HEK293 (cell line): ENCODE measurements at regions not wholly inside any gene's neighbourhood (a gene's known extent, or its start where the extent isn't known, plus 50 kb on each side); places are given as distances from the start of the nearest gene placed in this dataset.

Experiments
- CTCF ChIP-seq: fragments of 450-650 bp; formaldehyde crosslinking; IDR thresholded peaks from 2 replicates; pipeline ENCODE4 v1.5.1; 2016; ENCODE audit warnings: missing biosample characterization, missing genetic modification characterization
- PRDM10 ChIP-seq: fragments of 450-650 bp; formaldehyde crosslinking; IDR thresholded peaks from 2 replicates; pipeline ENCODE4 v1.5.1; 2016; ENCODE audit warnings: missing biosample characterization, missing genetic modification characterization
- SETDB1 ChIP-seq: IDR thresholded peaks from one replicate; pipeline ENCODE4 v1.6.1; 2017; ENCODE audit warnings: mild to moderate bottlenecking, low read length, moderate library complexity, mixed read lengths; ENCODE audit not compliant: insufficient read length
- ZNF146 ChIP-seq: fragments of 450-650 bp; formaldehyde crosslinking; IDR thresholded peaks from 2 replicates; pipeline ENCODE4 v1.5.1; 2016; ENCODE audit warnings: missing biosample characterization, missing genetic modification characterization
- ZNF174 ChIP-seq: fragments of 450-650 bp; formaldehyde crosslinking; IDR thresholded peaks from 2 replicates; pipeline ENCODE4 v1.5.0; 2017; ENCODE audit warnings: missing biosample characterization, mild to moderate bottlenecking, missing genetic modification characterization
- ZNF24 ChIP-seq: fragments of 450-650 bp; formaldehyde crosslinking; IDR thresholded peaks from 2 replicates; pipeline ENCODE4 v1.5.1; 2016; ENCODE audit warnings: missing biosample characterization, missing genetic modification characterization
- ZNF274 ChIP-seq, 2 experiments: fragments of 200-500 bp in 1 of 2; fragments of 450-650 bp in 1 of 2; sonication (Bioruptor generic) in 1 of 2; formaldehyde crosslinking in 1 of 2; IDR thresholded peaks; 2 replicates each; pipeline versions ENCODE4 v1.5.1 to v1.6.1; 2014 to 2016; ENCODE audit warnings: borderline replicate concordance in 1 of 2, inconsistent platforms in 1 of 2, low read length in 1 of 2, missing biosample characterization in 1 of 2, missing genetic modification characterization in 1 of 2
- ZNF350 ChIP-seq: fragments of 450-650 bp; formaldehyde crosslinking; IDR thresholded peaks from 2 replicates; pipeline ENCODE4 v1.5.0; 2017; ENCODE audit warnings: missing biosample characterization, mild to moderate bottlenecking, missing genetic modification characterization
- ZNF510 ChIP-seq: fragments of 450-650 bp; formaldehyde crosslinking; IDR thresholded peaks from 2 replicates; pipeline ENCODE4 v1.5.1; 2018; ENCODE audit warnings: mild to moderate bottlenecking, missing genetic modification characterization, missing biosample characterization; ENCODE audit not compliant: insufficient replicate concordance
- ZNF558 ChIP-seq: fragments of 450-650 bp; formaldehyde crosslinking; IDR thresholded peaks from 2 replicates; pipeline ENCODE4 v1.5.1; 2016; ENCODE audit warnings: missing biosample characterization, missing genetic modification characterization
- ZNF677 ChIP-seq: fragments of 450-650 bp; IDR thresholded peaks from 2 replicates; pipeline ENCODE4 v1.5.0; 2018; ENCODE audit warnings: missing biosample characterization, mild to moderate bottlenecking, missing genetic modification characterization, moderate library complexity
- ZNF768 ChIP-seq: fragments of 450-650 bp; formaldehyde crosslinking; IDR thresholded peaks from 2 replicates; pipeline ENCODE4 v1.5.1; 2018; ENCODE audit warnings: missing biosample characterization, mild to moderate bottlenecking, missing genetic modification characterization
- ZNF776 ChIP-seq: fragments of 450-650 bp; formaldehyde crosslinking; IDR thresholded peaks from 2 replicates; pipeline ENCODE4 v1.5.0; 2017; ENCODE audit warnings: missing biosample characterization, missing genetic modification characterization, borderline replicate concordance
- TF ChIP-seq, protein P1 (sequence below): fragments of 450-650 bp; formaldehyde crosslinking; IDR thresholded peaks from 2 replicates; pipeline ENCODE4 v1.5.1; 2016; ENCODE audit warnings: missing biosample characterization, missing genetic modification characterization

GRCh38 chr7:25643286-25643685 lies 415.0 kb upstream of the NPVF start:
- no peak for TF ChIP-seq ZNF350 (tag by site-specific recombination)
- no peak for TF ChIP-seq CTCF (tag by site-specific recombination)
- TF ChIP-seq ZNF174 (tag by site-specific recombination): no peak
- no peak for TF ChIP-seq ZNF558 (tag by site-specific recombination)
- TF ChIP-seq ZNF510: no peak
- TF ChIP-seq ZNF274 (IDR thresholded peaks at IDR 0.05; ENCODE audit: low read length): no peak
- no peak for TF ChIP-seq ZNF274 (tag by site-specific recombination; IDR thresholded peaks at IDR 0.05; ENCODE audit: borderline replicate concordance)
- TF ChIP-seq, protein P1, sequence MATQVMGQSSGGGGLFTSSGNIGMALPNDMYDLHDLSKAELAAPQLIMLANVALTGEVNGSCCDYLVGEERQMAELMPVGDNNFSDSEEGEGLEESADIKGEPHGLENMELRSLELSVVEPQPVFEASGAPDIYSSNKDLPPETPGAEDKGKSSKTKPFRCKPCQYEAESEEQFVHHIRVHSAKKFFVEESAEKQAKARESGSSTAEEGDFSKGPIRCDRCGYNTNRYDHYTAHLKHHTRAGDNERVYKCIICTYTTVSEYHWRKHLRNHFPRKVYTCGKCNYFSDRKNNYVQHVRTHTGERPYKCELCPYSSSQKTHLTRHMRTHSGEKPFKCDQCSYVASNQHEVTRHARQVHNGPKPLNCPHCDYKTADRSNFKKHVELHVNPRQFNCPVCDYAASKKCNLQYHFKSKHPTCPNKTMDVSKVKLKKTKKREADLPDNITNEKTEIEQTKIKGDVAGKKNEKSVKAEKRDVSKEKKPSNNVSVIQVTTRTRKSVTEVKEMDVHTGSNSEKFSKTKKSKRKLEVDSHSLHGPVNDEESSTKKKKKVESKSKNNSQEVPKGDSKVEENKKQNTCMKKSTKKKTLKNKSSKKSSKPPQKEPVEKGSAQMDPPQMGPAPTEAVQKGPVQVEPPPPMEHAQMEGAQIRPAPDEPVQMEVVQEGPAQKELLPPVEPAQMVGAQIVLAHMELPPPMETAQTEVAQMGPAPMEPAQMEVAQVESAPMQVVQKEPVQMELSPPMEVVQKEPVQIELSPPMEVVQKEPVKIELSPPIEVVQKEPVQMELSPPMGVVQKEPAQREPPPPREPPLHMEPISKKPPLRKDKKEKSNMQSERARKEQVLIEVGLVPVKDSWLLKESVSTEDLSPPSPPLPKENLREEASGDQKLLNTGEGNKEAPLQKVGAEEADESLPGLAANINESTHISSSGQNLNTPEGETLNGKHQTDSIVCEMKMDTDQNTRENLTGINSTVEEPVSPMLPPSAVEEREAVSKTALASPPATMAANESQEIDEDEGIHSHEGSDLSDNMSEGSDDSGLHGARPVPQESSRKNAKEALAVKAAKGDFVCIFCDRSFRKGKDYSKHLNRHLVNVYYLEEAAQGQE (tag by site-specific recombination): no peak
- TF ChIP-seq ZNF146: no peak
- TF ChIP-seq ZNF776: no peak
- no peak for TF ChIP-seq SETDB1
- no peak for TF ChIP-seq ZNF677 (tag by site-specific recombination)
- TF ChIP-seq ZNF24 (tag by site-specific recombination): no peak
- TF ChIP-seq ZNF768 (tag by site-specific recombination): no peak
- TF ChIP-seq PRDM10: no peak
